GM19035 (cell line): ENCODE measurements at regions not wholly inside any gene's neighbourhood (a gene's known extent, or its start where the extent isn't known, plus 50 kb on each side); places are given as distances from the start of the nearest gene placed in this dataset.

Experiments
- ATAC-seq: cut with Tn5 transposase; IDR thresholded peaks from one replicate; pipeline ENCODE4 v1.9.1; 2021; ENCODE audit not compliant: unreplicated experiment

- no peak for ATAC-seq
These were observed 130.1 kb downstream of the C9orf50 start for GRCh38 chr9:129490583-129491486.

- no peak for ATAC-seq
These were observed 130.9 kb downstream of the C9orf50 start for GRCh38 chr9:129489838-129490582.

GRCh38 chr9:129487658-129488483, 133.0 kb downstream of the C9orf50 start:
- peak; percentile 8 for ATAC-seq

DNA sequence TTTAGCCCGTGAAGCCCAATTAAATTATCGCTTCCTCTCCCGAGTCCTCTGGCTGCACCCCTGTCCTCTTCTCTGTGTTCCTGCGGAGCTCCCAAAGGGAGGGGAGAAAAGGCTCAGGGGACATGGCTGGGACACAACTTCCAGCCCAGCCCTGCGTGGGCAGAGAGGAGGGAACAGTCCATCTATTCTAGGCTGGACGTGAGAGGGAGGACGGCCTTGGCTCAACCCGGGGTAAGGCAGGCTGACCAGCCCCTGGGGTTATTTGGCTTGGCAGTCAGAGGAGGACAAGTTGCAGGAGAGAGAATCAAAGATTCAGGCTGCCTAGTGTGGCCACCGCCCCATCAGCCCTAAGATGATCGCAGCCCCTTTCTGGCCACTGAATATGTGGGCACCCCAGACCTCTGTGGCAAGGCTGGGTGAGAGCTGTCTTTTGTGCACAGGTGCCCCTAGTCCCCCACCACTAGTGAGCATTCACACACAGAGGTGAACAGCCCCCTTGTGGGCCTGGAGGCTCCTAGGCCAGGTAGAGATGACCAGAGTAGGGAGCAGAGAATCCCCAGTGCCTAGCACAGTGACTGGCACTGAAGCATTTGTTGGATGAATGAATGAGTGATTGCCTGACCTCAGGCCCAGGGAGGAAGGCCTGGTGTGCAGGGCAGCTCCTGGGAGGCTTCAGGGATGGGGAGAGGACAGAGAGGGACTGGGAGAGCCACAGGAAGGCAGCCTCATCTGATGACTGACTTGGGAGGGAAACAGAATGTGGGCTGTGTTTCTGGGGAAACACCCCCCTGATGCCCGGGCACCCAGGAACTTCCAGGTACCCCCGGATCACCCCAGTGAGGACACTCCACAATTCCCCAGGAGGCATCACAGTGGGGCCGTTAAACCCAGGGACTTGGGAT, 133.9 kb downstream of the C9orf50 start:
- no peak for ATAC-seq

- no peak for ATAC-seq
These were observed 135.6 kb downstream of the C9orf50 start for GRCh38 chr9:129485145-129485774.

GRCh38 chr9:129484352-129485000, 136.4 kb downstream of the C9orf50 start:
- no peak for ATAC-seq

GRCh38 chr9:129483415-129484351, 137.2 kb downstream of the C9orf50 start:
- no peak for ATAC-seq

DNA sequence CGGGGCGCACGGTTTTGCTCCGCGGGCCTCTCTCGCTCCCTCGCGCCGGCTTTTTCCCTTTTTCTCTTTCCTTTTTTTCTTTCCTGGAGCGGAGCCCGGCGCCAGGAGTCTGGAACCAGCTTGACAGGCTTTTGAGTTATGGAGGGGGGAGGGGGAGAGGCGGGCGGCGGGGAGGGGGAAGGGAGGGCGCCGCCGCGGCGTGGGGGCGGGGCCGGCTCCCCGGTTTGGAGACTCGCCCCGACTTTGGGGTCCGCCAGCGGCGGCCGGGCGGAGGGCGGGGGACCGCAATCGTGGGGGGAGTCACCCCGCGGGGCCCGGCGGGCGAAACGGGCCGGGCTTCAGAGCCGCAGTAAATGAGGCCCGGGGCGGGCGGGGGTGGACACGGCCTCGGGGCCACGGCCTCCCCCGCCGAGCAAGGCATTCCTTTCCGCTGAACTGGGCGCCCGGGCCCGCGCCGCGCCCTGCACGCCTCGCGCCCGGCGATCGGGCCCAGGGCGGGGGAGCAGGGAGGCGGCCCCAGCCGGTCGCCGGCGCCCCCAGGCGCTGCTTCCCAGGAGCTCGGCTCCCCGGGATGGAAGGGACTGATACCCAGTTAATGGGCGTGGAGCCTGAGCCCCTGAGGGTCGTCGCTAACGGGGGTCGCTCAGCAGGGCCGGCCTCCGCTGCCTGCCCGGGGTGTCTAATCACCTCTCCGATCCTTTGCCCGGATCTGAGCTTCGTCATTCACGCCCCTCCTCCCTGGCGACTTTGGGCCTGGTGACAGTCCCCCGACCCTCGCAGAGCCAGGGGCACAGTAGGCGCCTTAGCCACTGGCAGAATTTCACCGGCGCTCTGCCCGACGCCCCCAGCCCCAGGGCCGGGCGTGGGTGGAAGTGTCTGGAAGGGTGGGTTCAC, 138.1 kb downstream of the C9orf50 start:
- no peak for ATAC-seq

DNA sequence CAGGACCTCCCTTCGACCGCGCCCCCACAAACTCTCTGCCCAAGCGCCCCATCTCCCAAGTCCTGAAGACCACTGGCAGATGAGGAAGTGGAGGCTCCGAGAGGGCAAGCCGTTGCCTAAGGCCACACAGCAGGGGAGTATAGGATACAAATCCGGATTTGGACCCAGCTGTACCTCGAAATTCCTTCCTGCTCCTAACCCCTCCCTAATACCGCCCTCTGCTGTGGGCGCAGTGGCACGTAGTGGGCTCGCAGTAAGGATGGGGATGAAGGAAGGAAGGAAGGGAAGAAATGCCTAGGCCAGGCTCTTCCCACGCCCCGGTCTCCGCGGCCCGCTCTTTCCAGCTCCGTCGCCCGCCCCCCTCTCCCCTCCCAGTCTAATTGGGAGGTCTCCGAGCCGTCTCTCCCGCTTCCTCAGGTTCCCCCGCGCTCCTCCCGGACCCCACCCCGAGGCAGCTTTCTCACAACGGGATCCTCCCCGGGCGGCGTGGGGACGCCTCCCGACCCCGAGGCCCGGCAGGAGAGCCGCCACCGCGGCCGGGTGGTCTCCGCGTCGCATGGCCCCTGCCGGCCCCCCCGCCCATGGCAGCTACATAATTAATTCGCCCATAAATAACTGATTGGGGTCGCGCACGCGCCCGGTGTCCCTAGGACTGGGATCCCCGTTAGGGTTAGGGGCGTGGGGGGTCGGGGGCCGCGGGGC, 138.9 kb downstream of the C9orf50 start:
- no peak for ATAC-seq

- no peak for ATAC-seq
These were observed 139.5 kb downstream of the C9orf50 start for GRCh38 chr9:129481424-129481809.

DNA sequence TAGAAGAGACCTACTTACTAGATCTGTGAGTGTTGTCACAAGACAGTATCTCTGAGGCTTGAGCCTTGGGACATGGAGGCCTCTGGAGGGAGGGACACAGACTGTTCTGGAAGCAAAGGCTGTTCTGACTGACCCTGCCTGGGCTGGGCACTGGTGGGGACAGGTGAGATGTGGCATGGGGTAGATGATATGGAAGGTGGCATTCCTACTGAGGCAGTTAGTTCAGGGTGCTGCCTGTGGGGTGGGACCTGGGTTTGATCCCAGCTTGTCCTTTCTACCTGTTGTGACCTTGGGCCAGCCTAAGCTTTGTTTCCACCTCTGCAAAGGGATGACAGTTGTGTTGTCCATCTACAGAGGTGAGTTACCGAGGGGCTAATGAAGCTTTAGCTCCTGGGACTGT, 140.2 kb downstream of the C9orf50 start:
- no peak for ATAC-seq

DNA sequence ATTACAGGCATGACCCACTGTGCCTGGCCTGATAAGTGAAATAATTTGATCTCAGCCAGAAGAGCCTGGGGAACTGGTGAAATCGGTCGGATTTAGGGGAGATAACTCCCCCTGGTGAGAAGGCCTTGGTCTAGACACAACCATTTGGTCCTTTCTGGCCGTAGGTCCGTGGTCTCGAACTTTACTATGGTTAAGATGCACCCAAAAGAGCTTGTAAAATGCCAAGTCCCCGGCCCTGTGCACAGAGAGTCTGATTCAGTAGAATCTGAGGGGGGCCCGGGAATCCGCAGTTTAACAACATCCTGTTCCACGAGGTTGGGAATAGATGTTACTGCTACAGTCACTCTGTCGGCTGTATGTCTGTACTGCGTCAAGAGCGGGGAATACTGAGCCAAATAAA, 140.7 kb downstream of the C9orf50 start:
- no peak for ATAC-seq

- ATAC-seq, result no peak
These were observed 141.3 kb downstream of the C9orf50 start for GRCh38 chr9:129479631-129480011.

DNA sequence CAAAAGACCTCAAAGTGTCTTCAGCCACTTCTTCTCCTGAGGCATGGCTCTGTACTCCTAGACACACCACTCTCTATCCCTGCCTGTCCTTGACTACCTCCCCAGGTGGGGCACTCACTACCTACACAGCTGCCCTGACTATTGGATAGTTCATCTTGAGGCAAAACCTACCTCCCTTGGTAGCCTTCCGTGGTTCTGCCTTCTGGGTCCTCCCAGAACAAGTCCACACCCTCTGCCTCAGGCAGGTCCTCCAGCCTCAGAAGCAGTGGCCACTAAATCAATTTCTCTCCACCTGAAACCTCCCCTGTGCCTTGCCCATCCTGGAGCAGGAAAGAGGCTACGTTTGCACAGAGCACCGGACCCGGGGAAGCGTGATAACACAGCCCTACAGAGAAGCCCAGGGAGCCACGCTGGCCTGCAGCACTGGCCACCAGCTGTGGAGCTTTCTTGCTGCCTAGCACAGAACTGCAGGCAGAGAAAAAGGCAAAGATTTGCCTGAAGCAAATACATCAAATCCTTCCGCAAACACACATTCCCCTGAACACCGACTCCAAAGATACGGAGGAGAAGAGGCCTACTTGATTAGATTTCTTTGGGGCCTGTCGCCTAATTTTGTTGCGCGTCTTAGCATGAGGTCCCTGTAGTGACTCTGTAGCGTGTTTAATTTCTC, 141.8 kb downstream of the C9orf50 start:
- no peak for ATAC-seq

DNA sequence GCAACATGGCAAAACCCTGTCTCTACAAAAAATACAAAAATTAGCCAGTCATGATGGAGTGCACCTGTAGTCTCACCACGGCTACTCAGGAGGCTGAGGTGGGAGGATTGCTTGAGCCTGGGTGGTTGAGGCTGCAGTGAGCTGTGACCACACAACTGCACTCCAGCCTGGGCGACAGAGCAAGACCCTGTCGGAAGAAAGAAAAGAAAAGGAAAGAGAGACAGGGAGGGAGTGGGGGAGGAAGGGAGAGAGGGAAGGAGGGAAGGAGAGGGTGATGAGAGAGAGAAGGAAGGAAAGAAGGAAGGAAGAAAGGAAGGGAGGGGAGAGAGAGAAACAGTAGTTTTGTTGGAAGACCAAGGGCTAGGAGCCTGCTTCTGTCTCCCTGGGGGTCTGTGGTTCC, 142.4 kb downstream of the C9orf50 start:
- no peak for ATAC-seq
